ENCODE measurements at regions not wholly inside any gene's neighbourhood (a gene's known extent, or its start where the extent isn't known, plus 50 kb on each side); places are given as distances from the start of the nearest gene placed in this dataset.
A peak's percentile ranks its signal among the peaks of the same experiment; 100 is the strongest.
"Not testable (repeated sequence)": the region's sequence is repeated elsewhere in the genome, so short reads cannot be mapped to it uniquely, and the experiment has no call there.

GRCh38 chr10:29881811-29882210 lies 177.6 kb downstream of the JCAD start:
- no peak for DNase-seq (ENCODE audit: low read depth)

GRCh38 chr10:29881336-29881771 lies 178.0 kb downstream of the JCAD start:
- no peak for DNase-seq (ENCODE audit: low read depth)

GRCh38 chr10:29880856-29881255 lies 178.5 kb downstream of the JCAD start:
- no peak for DNase-seq (ENCODE audit: low read depth)

- no peak for DNase-seq (ENCODE audit: low read depth)
Measured at GRCh38 chr10:29879862-29880261, 179.5 kb downstream of the JCAD start.

GRCh38 chr10:29878492-29878891 lies 180.9 kb downstream of the JCAD start:
- no peak for DNase-seq (ENCODE audit: low read depth)

GRCh38 chr10:29877793-29878491 lies 181.4 kb downstream of the JCAD start:
- DNase-seq (ENCODE audit: low read depth), result no peak

GRCh38 chr10:29876008-29876555 lies 183.3 kb downstream of the JCAD start:
- no peak for DNase-seq (ENCODE audit: low read depth)

GRCh38 chr10:29874606-29875269 lies 184.6 kb downstream of the JCAD start:
- no peak for DNase-seq (ENCODE audit: low read depth)

GRCh38 chr10:29873941-29874484 lies 185.4 kb downstream of the JCAD start:
- DNase-seq (ENCODE audit: low read depth), result no peak

GRCh38 chr10:29870522-29871044 lies 188.8 kb downstream of the JCAD start:
- no peak for DNase-seq (ENCODE audit: low read depth)

- DNase-seq (ENCODE audit: low read depth), result no peak
Measured at GRCh38 chr10:29869593-29869992, 189.8 kb downstream of the JCAD start.

- no peak for DNase-seq (ENCODE audit: low read depth)
Measured at GRCh38 chr10:29866356-29866755, 193.0 kb downstream of the JCAD start.

- no peak for DNase-seq (ENCODE audit: low read depth)
Measured at GRCh38 chr10:29865700-29866355, 193.6 kb downstream of the JCAD start.

GRCh38 chr10:29862923-29863614 lies 196.3 kb downstream of the JCAD start:
- DNase-seq (ENCODE audit: low read depth), result peak; percentile 84

- DNase-seq (ENCODE audit: low read depth), result peak; percentile 87
Measured at GRCh38 chr10:29861811-29862505, 197.4 kb downstream of the JCAD start.

GRCh38 chr10:29861231-29861630 lies 198.2 kb downstream of the JCAD start:
- DNase-seq (ENCODE audit: low read depth), result not testable (repeated sequence)

GRCh38 chr10:29860166-29860565 lies 199.2 kb downstream of the JCAD start:
- DNase-seq (ENCODE audit: low read depth), result no peak

GRCh38 chr10:29859521-29860130 lies 199.8 kb downstream of the JCAD start:
- DNase-seq (ENCODE audit: low read depth), result peak; percentile 48

GRCh38 chr10:29858702-29859267 lies 200.6 kb downstream of the JCAD start:
- DNase-seq (ENCODE audit: low read depth), result no peak
